Adrenal gland (tissue), 5 donors: ENCODE measurements at regions not wholly inside any gene's neighbourhood (a gene's known extent, or its start where the extent isn't known, plus 50 kb on each side); places are given as distances from the start of the nearest gene placed in this dataset.

ENCODE experiments used
- CTCF ChIP-seq, 6 experiments: fragments of 450-650 bp in 4 of 6; fragments of 200-600 bp in 2 of 6; sonication (generic) in 1 of 6; IDR thresholded peaks; 1 replicate in 5 of 6; 2 replicates in 1 of 6; pipeline versions ENCODE4 v1.5.1 to v1.8.0; 2016 to 2021; ENCODE audit warnings: antibody characterized with exemption in 6 of 6, mild to moderate bottlenecking in 2 of 6, moderate library complexity in 1 of 6
- POLR2A ChIP-seq, 2 donors: fragments of 450-650 bp; IDR thresholded peaks; one replicate each; pipeline ENCODE4 v1.6.1; 2017; ENCODE audit warnings: antibody characterized with exemption in 2 of 2, mild to moderate bottlenecking in 2 of 2, moderate library complexity in 1 of 2
- donor health status: DM: no; HTN: no; CAD: no.

- TF ChIP-seq CTCF (IDR thresholded peaks at IDR 0.05) (no peak), POLR2A (IDR thresholded peaks at IDR 0.05) (no peak)
Observed at GRCh38 chr13:87058786-87059329, 612.3 kb upstream of the SLITRK5 start.
